Type B pancreatic cell (in vitro differentiated cells): ENCODE measurements at regions not wholly inside any gene's neighbourhood (a gene's known extent, or its start where the extent isn't known, plus 50 kb on each side); places are given as distances from the start of the nearest gene placed in this dataset.
"Not testable (repeated sequence)": the region's sequence is repeated elsewhere in the genome, so short reads cannot be mapped to it uniquely, and the experiment has no call there.

Experiments
- DNase-seq: peaks from one replicate; pipeline ENCODE4 v3.0.0; 2021; ENCODE audit warnings: mixed read lengths; ENCODE audit not compliant: unreplicated experiment; ENCODE audit errors: extremely low spot score
- H3K27ac Mint-ChIP-seq: 2 replicates; pipeline ENCODE4 v1.8.0; 2021; ENCODE audit warnings: mild to moderate bottlenecking, mixed read lengths
- H3K27me3 Mint-ChIP-seq: 2 replicates; pipeline ENCODE4 v1.8.0; 2021; ENCODE audit warnings: mixed read lengths
- H3K36me3 Mint-ChIP-seq: 2 replicates; pipeline ENCODE4 v1.8.0; 2021; ENCODE audit warnings: mixed read lengths
- H3K4me1 Mint-ChIP-seq: one replicate; pipeline ENCODE4 v1.8.0; 2021; ENCODE audit warnings: mixed read lengths; ENCODE audit not compliant: unreplicated experiment
- H3K4me3 Mint-ChIP-seq: 2 replicates; pipeline ENCODE4 v1.8.0; 2021; ENCODE audit warnings: mild to moderate bottlenecking, mixed read lengths
- H3K9me3 Mint-ChIP-seq: 2 replicates; pipeline ENCODE4 v1.8.0; 2021; ENCODE audit warnings: mixed read lengths
- TF ChIP-seq, protein P1 (sequence below): fragments of 200-600 bp; sonication (generic); conservative IDR thresholded peaks from 2 replicates; pipeline ENCODE4 v1.5.0; 2021; ENCODE audit warnings: antibody characterized with exemption, mild to moderate bottlenecking

- TF ChIP-seq, protein P1, sequence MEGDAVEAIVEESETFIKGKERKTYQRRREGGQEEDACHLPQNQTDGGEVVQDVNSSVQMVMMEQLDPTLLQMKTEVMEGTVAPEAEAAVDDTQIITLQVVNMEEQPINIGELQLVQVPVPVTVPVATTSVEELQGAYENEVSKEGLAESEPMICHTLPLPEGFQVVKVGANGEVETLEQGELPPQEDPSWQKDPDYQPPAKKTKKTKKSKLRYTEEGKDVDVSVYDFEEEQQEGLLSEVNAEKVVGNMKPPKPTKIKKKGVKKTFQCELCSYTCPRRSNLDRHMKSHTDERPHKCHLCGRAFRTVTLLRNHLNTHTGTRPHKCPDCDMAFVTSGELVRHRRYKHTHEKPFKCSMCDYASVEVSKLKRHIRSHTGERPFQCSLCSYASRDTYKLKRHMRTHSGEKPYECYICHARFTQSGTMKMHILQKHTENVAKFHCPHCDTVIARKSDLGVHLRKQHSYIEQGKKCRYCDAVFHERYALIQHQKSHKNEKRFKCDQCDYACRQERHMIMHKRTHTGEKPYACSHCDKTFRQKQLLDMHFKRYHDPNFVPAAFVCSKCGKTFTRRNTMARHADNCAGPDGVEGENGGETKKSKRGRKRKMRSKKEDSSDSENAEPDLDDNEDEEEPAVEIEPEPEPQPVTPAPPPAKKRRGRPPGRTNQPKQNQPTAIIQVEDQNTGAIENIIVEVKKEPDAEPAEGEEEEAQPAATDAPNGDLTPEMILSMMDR: no peak
- DNase-seq: no peak
- H3K4me1 Mint-ChIP-seq: no peaks in the 10 kb centered on the region
- no peak overlapping the region for H3K4me3 Mint-ChIP-seq
- peaks cover 26% of the 10 kb centered on the region for H3K27me3 Mint-ChIP-seq
- peaks cover 7% of the 10 kb centered on the region for H3K9me3 Mint-ChIP-seq
- no peak overlapping the region for H3K27ac Mint-ChIP-seq
- H3K36me3 Mint-ChIP-seq: no peaks in the 10 kb centered on the region
Observed at GRCh38 chr12:24661657-24662096, 287.2 kb downstream of the BCAT1 start.

GRCh38 chr12:24659016-24659415 lies 289.9 kb downstream of the BCAT1 start:
- peaks cover 26% of the 10 kb centered on the region for H3K27me3 Mint-ChIP-seq

GRCh38 chr12:24654344-24654743 lies 294.6 kb downstream of the BCAT1 start:
- H3K36me3 Mint-ChIP-seq, H3K9me3 Mint-ChIP-seq, H3K27ac Mint-ChIP-seq, DNase-seq, H3K4me1 Mint-ChIP-seq, H3K4me3 Mint-ChIP-seq: not testable (repeated sequence)
- H3K27me3 Mint-ChIP-seq: peaks cover 28% of the 10 kb centered on the region

More at GRCh38 chr12:24659016-24659415, 289.9 kb downstream of the BCAT1 start:
- no peak for DNase-seq
- TF ChIP-seq, protein P1: no peak
- Mint-ChIP-seq H3K36me3 (no peaks in the 10 kb centered on the region), H3K9me3 (peaks cover 7% of the 10 kb centered on the region), H3K4me3 (no peak overlapping the region), H3K27ac (no peak overlapping the region), H3K4me1 (no peaks in the 10 kb centered on the region)

- H3K9me3 Mint-ChIP-seq: no peaks in the 10 kb centered on the region
- no peak overlapping the region for H3K4me3 Mint-ChIP-seq
- peaks cover 23% of the 10 kb centered on the region for H3K27me3 Mint-ChIP-seq
- TF ChIP-seq, protein P1: no peak
- no peak overlapping the region for H3K27ac Mint-ChIP-seq
- no peaks in the 10 kb centered on the region for H3K36me3 Mint-ChIP-seq
- H3K4me1 Mint-ChIP-seq: no peaks in the 10 kb centered on the region
- DNase-seq: no peak
Observed at GRCh38 chr12:24649634-24650033, 299.3 kb downstream of the BCAT1 start.

- Mint-ChIP-seq H3K27me3 (peaks cover 25% of the 10 kb centered on the region), H3K4me3 (no peak overlapping the region), H3K27ac (no peak overlapping the region), H3K9me3 (no peaks in the 10 kb centered on the region), H3K4me1 (no peaks in the 10 kb centered on the region), H3K36me3 (no peaks in the 10 kb centered on the region)
- TF ChIP-seq, protein P1: no peak
- DNase-seq: no peak
Observed at GRCh38 chr12:24649209-24649608, 299.7 kb downstream of the BCAT1 start.

GRCh38 chr12:24645254-24645653 lies 303.6 kb downstream of the BCAT1 start:
- no peaks in the 10 kb centered on the region for H3K9me3 Mint-ChIP-seq
- H3K36me3 Mint-ChIP-seq: no peaks in the 10 kb centered on the region
- H3K4me3 Mint-ChIP-seq: no peak overlapping the region
- DNase-seq: no peak
- peaks cover 15% of the 10 kb centered on the region for H3K27me3 Mint-ChIP-seq
- no peaks in the 10 kb centered on the region for H3K4me1 Mint-ChIP-seq
- TF ChIP-seq, protein P1: no peak
- H3K27ac Mint-ChIP-seq: no peak overlapping the region
